GM12878 (cell line): ENCODE measurements at regions not wholly inside any gene's neighbourhood (a gene's known extent, or its start where the extent isn't known, plus 50 kb on each side); places are given as distances from the start of the nearest gene placed in this dataset.

Experiments used
- ATAC-seq: fragments of 200-7000 bp; cut with Tn5 transposase; 3 replicates; pipeline ENCODE4 v1.9.1; 2020; ENCODE audit warnings: mild to moderate bottlenecking, moderate library complexity
- BruUV-seq: library from RNA; stranded (reverse); fragments of 400-500 nt; replicated peaks from 2 replicates; lab custom pipeline; 2021; lab: Mats Ljungman, UMichigan
- CTCF ChIA-PET: fragments of 300-600 bp; sonication (Branson Sonifier 250); formaldehyde crosslinking; extraction: SDS; loops from one replicate; lab custom pipeline; 2021; ENCODE audit warnings: inconsistent platforms; lab: Yijun Ruan, JAX
- POLR2A ChIA-PET: fragments of 350-600 bp; formaldehyde crosslinking; extraction: SDS; loops from one replicate; lab custom pipeline; 2021; ENCODE audit warnings: inconsistent platforms; lab: Charles Lee
- RAD21 ChIA-PET: fragments of 300-600 bp; sonication (Branson Sonifier 250); formaldehyde crosslinking; loops from one replicate; lab custom pipeline; 2023; ENCODE audit warnings: antibody characterized with exemption; ENCODE audit not compliant: unreplicated experiment; lab: Charles Lee
- SMC1A ChIA-PET: fragments of 300-600 bp; sonication (Branson Sonifier 250); formaldehyde crosslinking; loops from one replicate; lab custom pipeline; 2023; ENCODE audit not compliant: unreplicated experiment, uncharacterized antibody; lab: Charles Lee
- DNase-seq: peaks from one replicate; pipeline ENCODE4 v3.0.0-alpha.2; 2011; ENCODE audit warnings: low read depth, low spot score
- FAIRE-seq: peaks from 3 replicates; lab custom pipeline; 2011; peaks lifted over from hg19 to GRCh38; lab: Jason Lieb, UNC
- H2AFZ ChIP-seq: 2 replicates; pipeline ENCODE4 v1.6.0; 2011; ENCODE audit warnings: low read depth, low read length, control low read depth; ENCODE audit not compliant: control insufficient read depth
- H3K27ac ChIP-seq: 2 replicates; pipeline ENCODE4 v1.5.1; 2011; ENCODE audit warnings: control low read depth; ENCODE audit not compliant: control insufficient read depth, insufficient read depth
- H3K27me3 ChIP-seq, 2 experiments: replicated peaks in 1 of 2; 2 replicates each; pipeline versions ENCODE4 v1.6.0 to v1.6.1; 2011; ENCODE audit warnings: low read length in 1 of 2; ENCODE audit not compliant: control insufficient read depth in 2 of 2, insufficient read depth in 2 of 2
- H3K36me3 ChIP-seq, 2 experiments: 2 replicates each; pipeline ENCODE4 v1.5.1; 2011; ENCODE audit warnings: low read length in 1 of 2; ENCODE audit not compliant: control insufficient read depth in 2 of 2, insufficient read depth in 2 of 2
- H3K4me1 ChIP-seq: 2 replicates; pipeline ENCODE4 v1.6.1; 2011; ENCODE audit warnings: mild to moderate bottlenecking, low read length, moderate library complexity, mixed read lengths; ENCODE audit not compliant: control insufficient read depth, insufficient read depth
- H3K4me2 ChIP-seq: 2 replicates; pipeline ENCODE4 v1.6.0; 2011; ENCODE audit warnings: control low read depth; ENCODE audit not compliant: control insufficient read depth, insufficient read depth
- H3K4me3 ChIP-seq: fragments of 200-600 bp; sonication (generic); 2 replicates; pipeline ENCODE4 v1.5.1; 2016
- H3K79me2 ChIP-seq: 2 replicates; pipeline ENCODE4 v1.6.0; 2011; ENCODE audit warnings: low read length; ENCODE audit not compliant: control insufficient read depth, insufficient read depth
- H3K9ac ChIP-seq: 2 replicates; pipeline ENCODE4 v1.8.0; 2011; ENCODE audit warnings: low read length, control low read depth, mixed read lengths; ENCODE audit not compliant: control insufficient read depth, insufficient read depth
- H3K9me3 ChIP-seq: replicated peaks from 3 replicates; pipeline ENCODE4 v1.5.1; 2011; ENCODE audit warnings: mild to moderate bottlenecking, low read length; ENCODE audit not compliant: control insufficient read depth, insufficient read depth
- H4K20me1 ChIP-seq: 2 replicates; pipeline ENCODE4 v1.6.0; 2011; ENCODE audit not compliant: control insufficient read depth, insufficient read depth
- CREM ChIP-seq: IDR thresholded peaks from 2 replicates; pipeline ENCODE4 v1.6.1; 2014; ENCODE audit warnings: antibody characterized with exemption, low read depth
- EGR1 ChIP-seq, 2 experiments: IDR thresholded peaks; 1 replicate in 1 of 2; 2 replicates in 1 of 2; pipeline ENCODE4 v1.6.1; 2011 to 2012; ENCODE audit warnings: low read depth in 2 of 2, low read length in 2 of 2, borderline replicate concordance in 1 of 2, mild to moderate bottlenecking in 1 of 2, moderate library complexity in 1 of 2
- FOS ChIP-seq: IDR thresholded peaks from 3 replicates; pipeline ENCODE4 v1.6.1; 2011; ENCODE audit warnings: borderline replicate concordance; ENCODE audit not compliant: insufficient read length; ENCODE audit errors: extremely low read depth
- FOXM1 ChIP-seq: IDR thresholded peaks from 2 replicates; pipeline ENCODE4 v1.6.1; 2012; ENCODE audit warnings: low read depth, mild to moderate bottlenecking, inconsistent platforms, low read length, moderate library complexity
- HDGF ChIP-seq: fragments of 450-650 bp; IDR thresholded peaks from 2 replicates; pipeline ENCODE4 v1.6.1; 2016; ENCODE audit warnings: antibody characterized with exemption
- RAD51 ChIP-seq: fragments of 450-650 bp; IDR thresholded peaks from 2 replicates; pipeline ENCODE4 v1.6.1; 2016; ENCODE audit warnings: moderate library complexity, mild to moderate bottlenecking, inconsistent platforms
- SRF ChIP-seq, 2 experiments: IDR thresholded peaks; 2 replicates each; pipeline ENCODE4 v1.6.1; 2011; ENCODE audit warnings: low read depth in 2 of 2, low read length in 2 of 2, mild to moderate bottlenecking in 1 of 2, moderate library complexity in 1 of 2
- STAT3 ChIP-seq: IDR thresholded peaks from 2 replicates; pipeline ENCODE4 v1.6.1; 2011; ENCODE audit warnings: low read depth, low read length, improper control_type of control experiment
- TAF1 ChIP-seq: IDR thresholded peaks from 2 replicates; pipeline ENCODE4 v1.6.1; 2011; ENCODE audit warnings: mild to moderate bottlenecking, low read depth, low read length, borderline replicate concordance
- ZNF274 ChIP-seq: IDR thresholded peaks from one replicate; pipeline ENCODE4 v1.8.0; 2011; ENCODE audit not compliant: insufficient read length, insufficient read depth
- WGBS: methylation state at CpG from one replicate; pipeline ENCODE4 v1.1.6; 2016; ENCODE audit warnings: low lambda C conversion rate; ENCODE audit not compliant: insufficient replicate concordance, insufficient coverage; ENCODE audit errors: missing lambda C conversion rate; 5-methylcytosine and 5-hydroxymethylcytosine counted together
- in situ Hi-C: fragments of 300-500 bp; cut with MboI; formaldehyde crosslinking; loops from 9 replicates; pipeline ENCODE4 v1.14.3; 2018; ENCODE audit warnings: mixed read lengths
- intact Hi-C: fragments of 100-400 bp; cut with micrococcal nuclease; formaldehyde crosslinking; loops from one replicate; pipeline ENCODE4 v1.14.2; 2022; ENCODE audit not compliant: unreplicated experiment
- TF ChIP-seq, protein P1 (sequence below): fragments of 450-650 bp; conservative IDR thresholded peaks from 2 replicates; pipeline ENCODE4 v1.6.1; 2017; ENCODE audit warnings: mild to moderate bottlenecking, moderate library complexity
- TF ChIP-seq, protein P2 (sequence below): fragments of 450-650 bp; IDR thresholded peaks from 2 replicates; pipeline ENCODE4 v1.6.1; 2017; ENCODE audit warnings: mild to moderate bottlenecking, low read depth, inconsistent platforms; ENCODE audit not compliant: poor library complexity, severe bottlenecking
- TF ChIP-seq, protein P3 (sequence below): fragments of 150-350 bp; IDR thresholded peaks from 2 replicates; pipeline ENCODE4 v1.6.1; 2014; ENCODE audit warnings: mild to moderate bottlenecking, low read depth, low read length
- TF ChIP-seq, protein P4 (sequence below): IDR thresholded peaks from 2 replicates; pipeline ENCODE4 v1.6.1; 2012; ENCODE audit warnings: low read depth, low read length, improper control_type of control experiment
- TF ChIP-seq, protein P5 (sequence below): fragments of 450-650 bp; formaldehyde crosslinking; IDR thresholded peaks from 2 replicates; pipeline ENCODE4 v1.5.0; 2022; ENCODE audit warnings: mild to moderate bottlenecking, missing genetic modification characterization

DNA sequence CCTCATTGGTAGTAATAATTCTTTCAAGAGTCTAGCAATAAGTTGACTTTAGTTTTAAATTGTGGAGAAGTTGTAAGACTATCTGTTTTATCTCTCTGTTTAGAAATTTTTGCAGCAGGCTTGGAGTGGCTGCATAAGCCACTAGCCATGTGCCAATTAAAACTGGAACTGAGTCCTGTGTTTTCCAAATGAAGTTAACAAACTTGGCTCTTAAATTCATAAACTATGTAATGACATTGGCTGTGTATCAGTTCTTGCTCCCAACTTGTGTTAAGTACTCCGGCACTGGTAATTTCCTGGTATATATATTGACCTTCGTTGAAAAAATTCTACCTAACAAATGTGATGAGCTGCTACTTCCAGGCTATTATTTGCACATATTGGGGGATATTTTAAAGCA, 420.4 kb downstream of the GBA3 start:
- no peak for ATAC-seq
- intact Hi-C loops (no loop called here), in situ Hi-C loops (no loop called here)
- Histone ChIP-seq H2AFZ (no peak overlapping the region), H3K9me3 (no peaks in the 10 kb centered on the region), H3K79me2 (no peaks in the 10 kb centered on the region), H3K4me1 (no peaks in the 10 kb centered on the region), H3K27ac (no peak overlapping the region), H3K4me2 (no peak overlapping the region), H3K36me3 (no peaks in the 10 kb centered on the region), H3K27me3 (no peaks in the 10 kb centered on the region), H3K4me3 (no peak overlapping the region), H3K9ac (no peak overlapping the region), H4K20me1 (no peaks in the 10 kb centered on the region)
- ChIA-PET RAD21 (interaction anchor here (2.0 kb wide), 1 partner anchor 22 kb away, joined by 9 read pairs; no protein-coding TSS in a partner anchor), POLR2A (no interaction called here), CTCF (interaction anchor here (0.7 to 3.7 kb wide), 3 partner anchors 22 to 488 kb away, joined by 3 to 16 read pairs (median 3); no protein-coding TSS in a partner anchor), SMC1A (interaction anchor here (1.3 to 5.5 kb wide), 3 partner anchors 17 to 192 kb away, joined by 3 to 38 read pairs (median 11); no protein-coding TSS in a partner anchor)
- no peak for FAIRE-seq
- BruUV-seq, result no TSS peak
- 42% methylated on average over 2 of the region's 2 CpGs for WGBS
- no peak for DNase-seq
- no peak for TF ChIP-seq CREM
- no peak for TF ChIP-seq RAD51
- TF ChIP-seq, protein P1, sequence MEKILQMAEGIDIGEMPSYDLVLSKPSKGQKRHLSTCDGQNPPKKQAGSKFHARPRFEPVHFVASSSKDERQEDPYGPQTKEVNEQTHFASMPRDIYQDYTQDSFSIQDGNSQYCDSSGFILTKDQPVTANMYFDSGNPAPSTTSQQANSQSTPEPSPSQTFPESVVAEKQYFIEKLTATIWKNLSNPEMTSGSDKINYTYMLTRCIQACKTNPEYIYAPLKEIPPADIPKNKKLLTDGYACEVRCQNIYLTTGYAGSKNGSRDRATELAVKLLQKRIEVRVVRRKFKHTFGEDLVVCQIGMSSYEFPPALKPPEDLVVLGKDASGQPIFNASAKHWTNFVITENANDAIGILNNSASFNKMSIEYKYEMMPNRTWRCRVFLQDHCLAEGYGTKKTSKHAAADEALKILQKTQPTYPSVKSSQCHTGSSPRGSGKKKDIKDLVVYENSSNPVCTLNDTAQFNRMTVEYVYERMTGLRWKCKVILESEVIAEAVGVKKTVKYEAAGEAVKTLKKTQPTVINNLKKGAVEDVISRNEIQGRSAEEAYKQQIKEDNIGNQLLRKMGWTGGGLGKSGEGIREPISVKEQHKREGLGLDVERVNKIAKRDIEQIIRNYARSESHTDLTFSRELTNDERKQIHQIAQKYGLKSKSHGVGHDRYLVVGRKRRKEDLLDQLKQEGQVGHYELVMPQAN, result no peak
- no peak for TF ChIP-seq TAF1
- no peak for TF ChIP-seq SRF (IDR thresholded peaks at IDR 0.05; ENCODE audit: low read depth in 2 of 2, low read length in 2 of 2)
- no peak for TF ChIP-seq FOS
- TF ChIP-seq, protein P2, sequence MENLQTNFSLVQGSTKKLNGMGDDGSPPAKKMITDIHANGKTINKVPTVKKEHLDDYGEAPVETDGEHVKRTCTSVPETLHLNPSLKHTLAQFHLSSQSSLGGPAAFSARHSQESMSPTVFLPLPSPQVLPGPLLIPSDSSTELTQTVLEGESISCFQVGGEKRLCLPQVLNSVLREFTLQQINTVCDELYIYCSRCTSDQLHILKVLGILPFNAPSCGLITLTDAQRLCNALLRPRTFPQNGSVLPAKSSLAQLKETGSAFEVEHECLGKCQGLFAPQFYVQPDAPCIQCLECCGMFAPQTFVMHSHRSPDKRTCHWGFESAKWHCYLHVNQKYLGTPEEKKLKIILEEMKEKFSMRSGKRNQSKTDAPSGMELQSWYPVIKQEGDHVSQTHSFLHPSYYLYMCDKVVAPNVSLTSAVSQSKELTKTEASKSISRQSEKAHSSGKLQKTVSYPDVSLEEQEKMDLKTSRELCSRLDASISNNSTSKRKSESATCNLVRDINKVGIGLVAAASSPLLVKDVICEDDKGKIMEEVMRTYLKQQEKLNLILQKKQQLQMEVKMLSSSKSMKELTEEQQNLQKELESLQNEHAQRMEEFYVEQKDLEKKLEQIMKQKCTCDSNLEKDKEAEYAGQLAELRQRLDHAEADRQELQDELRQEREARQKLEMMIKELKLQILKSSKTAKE, result no peak
- TF ChIP-seq EGR1 (IDR thresholded peaks at IDR 0.05; ENCODE audit: borderline replicate concordance in 1 of 2, low read depth in 2 of 2, low read length in 2 of 2), result no peak
- no peak for TF ChIP-seq ZNF274
- TF ChIP-seq, protein P3, sequence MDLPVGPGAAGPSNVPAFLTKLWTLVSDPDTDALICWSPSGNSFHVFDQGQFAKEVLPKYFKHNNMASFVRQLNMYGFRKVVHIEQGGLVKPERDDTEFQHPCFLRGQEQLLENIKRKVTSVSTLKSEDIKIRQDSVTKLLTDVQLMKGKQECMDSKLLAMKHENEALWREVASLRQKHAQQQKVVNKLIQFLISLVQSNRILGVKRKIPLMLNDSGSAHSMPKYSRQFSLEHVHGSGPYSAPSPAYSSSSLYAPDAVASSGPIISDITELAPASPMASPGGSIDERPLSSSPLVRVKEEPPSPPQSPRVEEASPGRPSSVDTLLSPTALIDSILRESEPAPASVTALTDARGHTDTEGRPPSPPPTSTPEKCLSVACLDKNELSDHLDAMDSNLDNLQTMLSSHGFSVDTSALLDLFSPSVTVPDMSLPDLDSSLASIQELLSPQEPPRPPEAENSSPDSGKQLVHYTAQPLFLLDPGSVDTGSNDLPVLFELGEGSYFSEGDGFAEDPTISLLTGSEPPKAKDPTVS, result no peak
- TF ChIP-seq FOXM1, result no peak
- TF ChIP-seq, protein P4, sequence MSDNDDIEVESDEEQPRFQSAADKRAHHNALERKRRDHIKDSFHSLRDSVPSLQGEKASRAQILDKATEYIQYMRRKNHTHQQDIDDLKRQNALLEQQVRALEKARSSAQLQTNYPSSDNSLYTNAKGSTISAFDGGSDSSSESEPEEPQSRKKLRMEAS, result no peak
- no peak for TF ChIP-seq HDGF
- TF ChIP-seq, protein P5, sequence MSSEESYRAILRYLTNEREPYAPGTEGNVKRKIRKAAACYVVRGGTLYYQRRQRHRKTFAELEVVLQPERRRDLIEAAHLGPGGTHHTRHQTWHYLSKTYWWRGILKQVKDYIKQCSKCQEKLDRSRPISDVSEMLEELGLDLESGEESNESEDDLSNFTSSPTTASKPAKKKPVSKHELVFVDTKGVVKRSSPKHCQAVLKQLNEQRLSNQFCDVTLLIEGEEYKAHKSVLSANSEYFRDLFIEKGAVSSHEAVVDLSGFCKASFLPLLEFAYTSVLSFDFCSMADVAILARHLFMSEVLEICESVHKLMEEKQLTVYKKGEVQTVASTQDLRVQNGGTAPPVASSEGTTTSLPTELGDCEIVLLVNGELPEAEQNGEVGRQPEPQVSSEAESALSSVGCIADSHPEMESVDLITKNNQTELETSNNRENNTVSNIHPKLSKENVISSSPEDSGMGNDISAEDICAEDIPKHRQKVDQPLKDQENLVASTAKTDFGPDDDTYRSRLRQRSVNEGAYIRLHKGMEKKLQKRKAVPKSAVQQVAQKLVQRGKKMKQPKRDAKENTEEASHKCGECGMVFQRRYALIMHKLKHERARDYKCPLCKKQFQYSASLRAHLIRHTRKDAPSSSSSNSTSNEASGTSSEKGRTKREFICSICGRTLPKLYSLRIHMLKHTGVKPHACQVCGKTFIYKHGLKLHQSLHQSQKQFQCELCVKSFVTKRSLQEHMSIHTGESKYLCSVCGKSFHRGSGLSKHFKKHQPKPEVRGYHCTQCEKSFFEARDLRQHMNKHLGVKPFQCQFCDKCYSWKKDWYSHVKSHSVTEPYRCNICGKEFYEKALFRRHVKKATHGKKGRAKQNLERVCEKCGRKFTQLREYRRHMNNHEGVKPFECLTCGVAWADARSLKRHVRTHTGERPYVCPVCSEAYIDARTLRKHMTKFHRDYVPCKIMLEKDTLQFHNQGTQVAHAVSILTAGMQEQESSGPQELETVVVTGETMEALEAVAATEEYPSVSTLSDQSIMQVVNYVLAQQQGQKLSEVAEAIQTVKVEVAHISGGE (CRISPR knock-in tag), result no peak
- TF ChIP-seq STAT3, result no peak
